T-helper 2 cell treated with Interferon-gamma antibody and Interleukin-4, amounts not matched to agents 5 μg/mL and 100 μg/mL, for 36 hours (primary cell): ENCODE measurements at regions not wholly inside any gene's neighbourhood (a gene's known extent, or its start where the extent isn't known, plus 50 kb on each side); places are given as distances from the start of the nearest gene placed in this dataset.
"Not testable (repeated sequence)": the region's sequence is repeated elsewhere in the genome, so short reads cannot be mapped to it uniquely, and the experiment has no call there.

Experiments
- DNase-seq: peaks from one replicate; pipeline ENCODE4 v3.0.0; 2021; ENCODE audit warnings: low spot score
- H3K27ac Mint-ChIP-seq: one replicate; pipeline ENCODE4 v1.8.0; 2021; ENCODE audit warnings: mild to moderate bottlenecking, mixed read lengths
- H3K27me3 Mint-ChIP-seq: one replicate; pipeline ENCODE4 v1.8.0; 2021; ENCODE audit warnings: low read depth, mixed read lengths
- H3K36me3 Mint-ChIP-seq: one replicate; pipeline ENCODE4 v1.8.0; 2021; ENCODE audit warnings: low read depth, mixed read lengths
- H3K4me1 Mint-ChIP-seq: one replicate; pipeline ENCODE4 v1.8.0; 2021; ENCODE audit warnings: low read depth, mixed read lengths
- H3K4me3 Mint-ChIP-seq: one replicate; pipeline ENCODE4 v1.8.0; 2022; ENCODE audit warnings: mild to moderate bottlenecking, moderate library complexity, mixed read lengths
- H3K9me3 Mint-ChIP-seq: one replicate; pipeline ENCODE4 v1.8.0; 2021; ENCODE audit warnings: mixed read lengths

GRCh38 chr17:27079660-27080059, 214.3 kb upstream of the WSB1 start:
- no peak overlapping the region for H3K4me3 Mint-ChIP-seq
- H3K27me3 Mint-ChIP-seq = no peaks in the 10 kb centered on the region
- no peaks in the 10 kb centered on the region for H3K36me3 Mint-ChIP-seq
- H3K9me3 Mint-ChIP-seq = no peaks in the 10 kb centered on the region
- DNase-seq = no peak
- H3K27ac Mint-ChIP-seq = no peak overlapping the region
- no peaks in the 10 kb centered on the region for H3K4me1 Mint-ChIP-seq

GRCh38 chr17:27081002-27081638, 212.8 kb upstream of the WSB1 start:
- no peaks in the 10 kb centered on the region for H3K9me3 Mint-ChIP-seq
- no peak overlapping the region for H3K27ac Mint-ChIP-seq
- H3K4me1 Mint-ChIP-seq = no peaks in the 10 kb centered on the region
- DNase-seq = no peak
- H3K36me3 Mint-ChIP-seq = no peaks in the 10 kb centered on the region
- H3K27me3 Mint-ChIP-seq = no peaks in the 10 kb centered on the region
- no peak overlapping the region for H3K4me3 Mint-ChIP-seq

- no peaks in the 10 kb centered on the region for H3K9me3 Mint-ChIP-seq
- H3K27ac Mint-ChIP-seq = no peak overlapping the region
- no peaks in the 10 kb centered on the region for H3K27me3 Mint-ChIP-seq
- no peaks in the 10 kb centered on the region for H3K4me1 Mint-ChIP-seq
- H3K36me3 Mint-ChIP-seq = no peaks in the 10 kb centered on the region
- no peak for DNase-seq
- no peak overlapping the region for H3K4me3 Mint-ChIP-seq
Observed at GRCh38 chr17:27082023-27082774, 211.7 kb upstream of the WSB1 start.

- Mint-ChIP-seq H3K27ac (no peak overlapping the region), H3K36me3 (no peaks in the 10 kb centered on the region), H3K27me3 (no peaks in the 10 kb centered on the region), H3K4me1 (no peaks in the 10 kb centered on the region), H3K9me3 (no peaks in the 10 kb centered on the region), H3K4me3 (no peak overlapping the region)
- DNase-seq = no peak
Observed at GRCh38 chr17:27082775-27083154, 211.1 kb upstream of the WSB1 start.

GRCh38 chr17:27083408-27084185, 210.3 kb upstream of the WSB1 start:
- DNase-seq = no peak
- no peaks in the 10 kb centered on the region for H3K27me3 Mint-ChIP-seq
- no peak overlapping the region for H3K27ac Mint-ChIP-seq
- no peaks in the 10 kb centered on the region for H3K9me3 Mint-ChIP-seq
- no peak overlapping the region for H3K4me3 Mint-ChIP-seq
- no peaks in the 10 kb centered on the region for H3K4me1 Mint-ChIP-seq
- no peaks in the 10 kb centered on the region for H3K36me3 Mint-ChIP-seq

- Mint-ChIP-seq H3K27me3 (no peaks in the 10 kb centered on the region), H3K4me3 (no peak overlapping the region)
Observed at GRCh38 chr17:27085517-27085916, 208.4 kb upstream of the WSB1 start.

GRCh38 chr17:27086526-27086925, 207.4 kb upstream of the WSB1 start:
- DNase-seq = no peak
- H3K4me1 Mint-ChIP-seq = no peaks in the 10 kb centered on the region
- H3K9me3 Mint-ChIP-seq = no peaks in the 10 kb centered on the region
- H3K27me3 Mint-ChIP-seq = no peaks in the 10 kb centered on the region
- no peaks in the 10 kb centered on the region for H3K36me3 Mint-ChIP-seq
- no peak overlapping the region for H3K27ac Mint-ChIP-seq
- no peak overlapping the region for H3K4me3 Mint-ChIP-seq

More at GRCh38 chr17:27085517-27085916, 208.4 kb upstream of the WSB1 start:
- Mint-ChIP-seq H3K36me3 (no peaks in the 10 kb centered on the region), H3K9me3 (no peaks in the 10 kb centered on the region), H3K4me1 (no peaks in the 10 kb centered on the region), H3K27ac (no peak overlapping the region)
- DNase-seq = no peak

- no peak for DNase-seq
- Mint-ChIP-seq H3K36me3 (no peaks in the 10 kb centered on the region), H3K9me3 (no peaks in the 10 kb centered on the region)
Observed at GRCh38 chr17:27087935-27088766, 205.8 kb upstream of the WSB1 start.

GRCh38 chr17:27088767-27089078, 205.2 kb upstream of the WSB1 start:
- DNase-seq = no peak
- Mint-ChIP-seq H3K4me3 (no peak overlapping the region), H3K27ac (no peak overlapping the region), H3K27me3 (no peaks in the 10 kb centered on the region), H3K9me3 (no peaks in the 10 kb centered on the region), H3K36me3 (no peaks in the 10 kb centered on the region), H3K4me1 (no peaks in the 10 kb centered on the region)

More at GRCh38 chr17:27087935-27088766, 205.8 kb upstream of the WSB1 start:
- Mint-ChIP-seq H3K27ac (no peak overlapping the region), H3K4me1 (no peaks in the 10 kb centered on the region), H3K4me3 (no peak overlapping the region), H3K27me3 (no peaks in the 10 kb centered on the region)

- not testable (repeated sequence) for H3K9me3 Mint-ChIP-seq, H3K27me3 Mint-ChIP-seq, DNase-seq, H3K36me3 Mint-ChIP-seq, H3K4me3 Mint-ChIP-seq, H3K4me1 Mint-ChIP-seq, H3K27ac Mint-ChIP-seq
Observed at GRCh38 chr17:27089079-27089928, 204.6 kb upstream of the WSB1 start.

GRCh38 chr17:27089929-27090247, 204.0 kb upstream of the WSB1 start:
- no peaks in the 10 kb centered on the region for H3K27me3 Mint-ChIP-seq
- H3K27ac Mint-ChIP-seq = no peak overlapping the region
- DNase-seq = no peak
- no peaks in the 10 kb centered on the region for H3K9me3 Mint-ChIP-seq
- H3K4me1 Mint-ChIP-seq = no peaks in the 10 kb centered on the region
- H3K4me3 Mint-ChIP-seq = no peak overlapping the region
- no peaks in the 10 kb centered on the region for H3K36me3 Mint-ChIP-seq

- H3K36me3 Mint-ChIP-seq, H3K9me3 Mint-ChIP-seq, H3K27ac Mint-ChIP-seq, H3K4me1 Mint-ChIP-seq, H3K4me3 Mint-ChIP-seq, H3K27me3 Mint-ChIP-seq, DNase-seq: not testable (repeated sequence)
Observed at GRCh38 chr17:27090450-27091042, 203.4 kb upstream of the WSB1 start.

GRCh38 chr17:27091043-27091497, 202.8 kb upstream of the WSB1 start:
- Mint-ChIP-seq H3K27ac (no peak overlapping the region), H3K27me3 (no peaks in the 10 kb centered on the region), H3K9me3 (no peaks in the 10 kb centered on the region), H3K4me3 (no peak overlapping the region), H3K36me3 (no peaks in the 10 kb centered on the region), H3K4me1 (no peaks in the 10 kb centered on the region)
- DNase-seq = no peak
